Activated effector memory CD4-positive, alpha-beta T cell treated with Interleukin-2 at 50 U/mL for 16 hours (primary cell): ENCODE measurements at regions not wholly inside any gene's neighbourhood (a gene's known extent, or its start where the extent isn't known, plus 50 kb on each side); places are given as distances from the start of the nearest gene placed in this dataset.

Source experiments
- DNase-seq: peaks from one replicate; pipeline ENCODE4 v3.0.0-alpha.2; 2020

DNA sequence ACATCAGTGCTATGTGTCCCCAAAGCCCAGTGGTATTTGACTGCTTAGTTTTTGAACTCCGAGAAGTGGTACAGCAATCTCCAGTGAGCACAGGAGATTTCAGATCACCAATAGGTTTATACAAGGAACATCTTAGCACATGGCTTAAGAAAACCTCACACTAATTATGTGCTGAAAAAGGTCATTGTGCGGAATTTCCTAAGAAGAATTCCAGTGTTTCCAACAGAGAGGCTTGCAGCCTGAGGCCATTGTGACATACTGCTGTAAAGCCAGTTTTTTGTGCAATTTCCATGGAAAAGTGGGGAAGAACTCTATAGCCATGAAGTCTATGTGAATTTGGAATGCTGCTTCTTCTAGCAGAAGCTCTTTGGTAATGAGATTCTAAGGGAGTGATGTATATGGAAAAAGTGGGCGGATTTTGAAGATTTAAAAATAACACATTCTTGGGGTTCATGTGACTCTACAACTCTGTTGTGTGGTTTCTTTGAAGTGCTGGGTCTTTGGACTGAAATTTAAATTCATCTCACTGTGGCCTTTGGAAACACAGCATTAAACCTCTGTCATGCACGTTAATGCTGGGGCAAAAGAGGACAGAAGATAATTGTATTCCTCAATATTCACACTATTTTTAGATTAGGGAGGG is 110.5 kb upstream of the CD180 start:
- no peak for DNase-seq

DNA sequence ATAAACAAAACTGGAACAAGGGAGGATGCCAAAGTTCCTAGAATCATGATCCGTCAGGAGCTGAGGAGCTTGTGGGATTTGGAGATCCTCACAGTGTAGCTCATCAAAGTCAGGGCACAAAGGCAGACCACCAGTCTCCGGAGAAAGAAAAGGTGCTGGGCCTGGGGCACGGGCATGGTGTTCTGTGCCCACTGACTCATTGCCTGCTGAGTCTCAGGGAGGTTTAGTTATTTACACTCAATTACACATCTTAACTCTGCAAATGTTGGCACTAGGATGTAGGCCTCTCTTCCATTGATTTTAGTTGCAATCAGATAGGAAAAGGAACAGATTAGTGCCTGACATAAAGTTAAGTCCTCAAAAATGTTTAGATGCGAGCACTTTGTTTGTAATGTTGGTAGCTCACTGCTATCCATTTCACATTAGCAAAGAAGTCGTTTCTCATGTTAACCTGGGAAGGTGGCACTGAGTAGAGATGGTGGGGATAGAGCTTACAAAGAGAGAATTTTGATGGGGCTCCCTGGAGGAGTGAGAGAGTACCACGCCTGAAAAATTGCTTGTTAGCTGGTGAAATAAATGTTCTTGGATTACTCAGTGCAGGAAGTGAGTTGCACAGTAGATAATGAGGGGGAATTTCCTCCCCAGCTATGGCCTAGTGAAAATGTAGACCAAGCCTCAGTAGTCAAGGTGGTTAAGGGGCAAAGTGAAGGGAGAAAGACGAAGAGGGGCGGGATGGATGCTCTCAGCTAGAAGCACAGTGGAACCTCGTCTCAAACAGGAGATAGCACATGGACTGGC is 109.5 kb upstream of the CD180 start:
- DNase-seq, result no peak

DNA sequence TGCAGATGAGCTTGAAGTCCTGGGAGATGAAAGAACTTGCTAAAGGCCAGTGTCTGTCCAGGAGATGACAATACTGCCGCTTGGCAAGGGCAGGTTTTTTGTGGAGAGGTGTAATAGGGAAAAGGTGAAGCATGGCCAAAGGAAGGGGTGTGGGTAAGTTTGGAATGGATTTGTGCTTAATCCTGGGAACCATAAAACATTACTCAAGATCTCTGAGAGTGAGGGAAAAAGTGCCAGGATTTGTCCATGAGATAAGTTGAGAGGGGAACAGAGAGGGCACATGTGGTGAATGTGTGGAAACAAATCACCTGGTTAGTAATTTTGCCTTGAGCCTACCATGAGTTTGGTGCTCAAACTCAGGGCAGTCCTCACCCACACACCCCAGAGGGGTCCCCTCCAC is 108.8 kb upstream of the CD180 start:
- DNase-seq, result no peak

DNA sequence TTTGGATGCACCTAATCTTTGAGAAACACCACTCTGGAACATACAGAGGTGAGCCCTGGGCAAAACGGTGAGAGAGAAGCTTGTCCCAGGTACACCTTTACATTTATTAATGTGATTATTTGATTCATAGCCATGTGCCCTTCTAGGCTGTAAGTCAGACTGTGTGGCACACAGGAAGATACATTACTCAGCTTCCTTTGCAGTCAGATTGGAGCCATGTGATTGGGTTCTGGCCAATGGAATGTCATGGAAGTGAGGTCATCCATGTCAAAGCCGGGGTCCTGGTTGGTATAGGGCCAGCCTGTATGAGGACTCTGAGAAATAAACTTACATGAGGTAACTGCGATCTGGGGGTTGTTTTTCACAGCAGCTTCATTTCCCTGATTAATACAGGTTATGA is 106.8 kb upstream of the CD180 start:
- no peak for DNase-seq

DNA sequence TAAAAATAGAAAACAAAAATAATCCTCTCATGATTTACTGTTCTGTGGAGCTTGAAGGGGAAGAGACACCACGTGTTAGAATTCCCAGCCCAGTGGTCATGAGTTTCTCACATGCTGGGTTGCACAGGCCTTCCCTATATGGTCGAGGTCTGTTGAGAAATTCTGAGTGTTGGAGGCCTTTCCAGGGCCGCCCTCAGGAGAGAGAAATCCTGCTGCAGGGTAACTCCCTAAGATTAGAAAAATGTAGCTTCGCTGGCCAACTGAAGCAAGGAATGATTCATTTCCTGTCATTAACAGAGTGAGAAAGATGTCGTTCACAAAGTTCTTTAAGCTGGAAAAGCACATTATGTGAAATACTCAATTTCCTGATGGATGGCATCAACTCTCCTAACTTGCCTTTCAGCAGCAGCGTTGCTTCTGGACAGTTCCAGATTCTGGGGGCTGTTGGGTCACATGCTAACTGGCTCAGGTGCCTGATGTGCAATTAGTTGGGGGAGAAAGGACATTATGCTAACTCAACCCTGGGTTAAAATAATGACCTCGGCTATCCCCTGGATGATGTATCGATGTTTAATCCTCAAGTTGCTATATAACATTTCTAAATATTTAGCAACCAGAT is 104.8 kb upstream of the CD180 start:
- no peak for DNase-seq

DNA sequence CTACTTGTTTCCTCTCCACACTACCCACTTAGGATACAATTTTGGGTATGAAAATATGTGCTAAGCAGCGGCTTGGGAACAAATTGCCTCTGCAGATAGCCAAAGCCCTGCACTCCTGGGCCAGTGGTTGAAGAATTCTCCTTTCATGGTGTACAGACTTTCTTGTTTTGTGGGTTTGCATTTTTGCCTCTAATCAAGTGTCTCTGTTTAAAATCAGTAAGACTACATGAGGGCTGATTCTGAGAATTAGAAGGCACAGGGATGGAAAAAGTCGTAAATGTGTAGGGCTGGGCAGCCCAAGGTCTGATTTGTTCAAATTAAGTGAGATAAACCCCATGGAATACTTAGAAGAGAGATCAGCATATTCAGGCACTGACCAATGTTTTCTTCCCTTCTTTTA is 103.7 kb upstream of the CD180 start:
- no peak for DNase-seq

- no peak for DNase-seq
Observed at GRCh38 chr5:67299231-67299735, 102.7 kb upstream of the CD180 start.

DNA sequence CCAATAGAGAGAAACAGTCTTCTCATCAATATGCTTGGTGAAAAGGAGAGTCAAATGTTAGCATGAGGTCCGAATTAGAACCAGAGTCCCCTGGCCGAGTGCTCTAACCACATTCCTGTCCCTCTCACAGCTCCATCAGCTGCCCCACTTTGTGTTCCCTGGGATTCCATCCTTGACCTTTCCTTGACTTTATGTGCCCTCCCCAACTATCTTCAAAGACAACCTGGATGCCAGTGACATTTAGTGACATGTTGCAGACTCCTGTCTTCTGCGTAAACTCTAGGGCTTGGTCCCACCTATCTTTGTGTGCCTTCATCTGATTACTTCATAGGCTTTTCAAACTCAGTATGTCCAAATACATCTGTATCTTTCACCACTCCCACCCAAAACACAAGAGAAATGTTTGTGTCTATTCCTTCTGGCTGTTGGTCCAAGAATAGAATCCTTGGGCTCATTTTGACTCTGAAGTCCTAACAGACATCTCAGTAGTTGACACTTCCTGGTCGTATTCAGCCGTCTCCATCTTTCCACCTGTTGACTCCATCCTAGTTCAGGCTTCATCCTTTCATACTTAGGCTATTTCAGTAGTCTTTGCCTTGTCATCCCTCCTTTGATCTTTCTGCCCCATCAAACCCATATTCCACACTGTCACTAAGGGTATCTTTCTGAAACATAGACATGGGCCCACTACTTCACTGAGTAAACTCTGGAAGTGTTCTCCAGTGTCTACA is 101.4 kb upstream of the CD180 start:
- no peak for DNase-seq

GRCh38 chr5:67297376-67297775 is 100.8 kb upstream of the CD180 start:
- DNase-seq, result no peak

GRCh38 chr5:67294266-67294938 is 97.8 kb upstream of the CD180 start:
- DNase-seq, result no peak

- DNase-seq, result no peak
Observed at GRCh38 chr5:67293226-67293625, 96.6 kb upstream of the CD180 start.

DNA sequence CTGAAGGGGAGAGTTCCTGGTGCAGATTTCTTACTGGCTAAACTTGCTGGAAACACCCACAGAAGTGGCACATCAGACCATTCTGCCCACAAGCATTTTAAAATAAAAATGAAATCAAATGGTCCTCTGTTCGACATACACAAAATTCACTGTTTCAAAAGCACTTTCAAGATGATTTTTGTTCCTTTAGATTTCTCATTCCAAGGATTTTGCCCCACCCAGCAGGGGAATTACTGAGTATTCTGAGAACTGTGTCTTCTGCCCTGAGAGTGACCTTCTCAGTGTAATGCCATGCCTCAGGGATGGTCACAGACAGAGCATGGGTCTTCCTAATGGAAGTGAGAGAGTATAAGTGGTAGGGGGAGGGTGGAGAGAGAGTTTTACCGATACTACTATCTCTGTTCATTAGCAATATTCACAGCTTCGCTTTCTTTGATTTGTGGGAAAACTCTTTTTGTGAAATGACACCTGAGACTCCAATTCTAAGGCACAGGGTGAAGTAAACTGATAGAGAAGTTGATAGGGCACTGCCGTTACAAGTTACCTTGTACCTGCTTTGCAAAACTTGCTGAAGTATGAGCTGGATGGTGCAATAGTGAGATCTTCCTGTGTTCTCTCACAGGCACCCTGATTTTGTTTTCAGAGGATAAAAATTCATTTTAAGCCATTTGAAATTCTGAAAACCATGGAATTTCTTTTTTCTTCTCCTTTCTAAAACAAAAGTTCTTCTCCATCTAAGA is 95.8 kb upstream of the CD180 start:
- DNase-seq, result no peak

- DNase-seq, result no peak
Observed at GRCh38 chr5:67291671-67292070, 95.1 kb upstream of the CD180 start.

DNA sequence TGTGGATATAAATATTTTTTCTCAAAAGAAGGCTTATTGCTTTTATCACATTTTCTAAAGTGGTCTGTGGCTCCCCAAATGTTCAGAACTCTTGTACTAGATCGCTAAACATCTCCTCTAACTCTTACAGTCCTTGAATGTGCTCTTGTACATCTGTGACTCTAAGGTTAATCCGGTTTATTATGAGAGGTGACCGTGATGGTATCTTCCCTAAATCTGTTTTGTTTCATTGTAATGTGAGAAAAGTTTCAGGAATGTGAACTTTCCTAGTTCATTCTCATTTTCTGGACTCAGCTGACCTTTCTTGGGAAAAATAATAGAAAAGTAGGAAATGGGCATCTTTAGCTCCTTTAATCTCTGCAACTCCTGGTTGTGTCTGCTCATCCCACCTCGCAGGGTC is 94.5 kb upstream of the CD180 start:
- no peak for DNase-seq

DNA sequence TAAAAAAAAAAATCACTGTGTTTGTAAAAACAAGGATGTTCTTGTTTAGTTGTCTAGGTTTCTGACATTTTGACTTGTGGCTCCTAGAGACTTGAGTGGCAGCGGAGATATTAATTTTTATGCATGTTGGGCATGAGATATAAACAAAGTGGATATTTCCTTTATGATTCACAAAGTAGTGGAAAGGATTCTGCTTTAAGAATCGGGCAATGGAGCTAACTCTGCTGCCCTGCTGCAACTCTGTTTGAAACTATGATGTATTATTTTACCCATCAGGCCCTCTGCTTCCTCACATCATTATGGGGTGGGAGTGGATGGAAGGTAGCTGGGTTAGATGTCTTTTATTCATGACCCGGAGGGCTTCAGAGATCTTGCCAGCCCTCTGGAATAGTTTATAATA is 94.1 kb upstream of the CD180 start:
- no peak for DNase-seq

DNA sequence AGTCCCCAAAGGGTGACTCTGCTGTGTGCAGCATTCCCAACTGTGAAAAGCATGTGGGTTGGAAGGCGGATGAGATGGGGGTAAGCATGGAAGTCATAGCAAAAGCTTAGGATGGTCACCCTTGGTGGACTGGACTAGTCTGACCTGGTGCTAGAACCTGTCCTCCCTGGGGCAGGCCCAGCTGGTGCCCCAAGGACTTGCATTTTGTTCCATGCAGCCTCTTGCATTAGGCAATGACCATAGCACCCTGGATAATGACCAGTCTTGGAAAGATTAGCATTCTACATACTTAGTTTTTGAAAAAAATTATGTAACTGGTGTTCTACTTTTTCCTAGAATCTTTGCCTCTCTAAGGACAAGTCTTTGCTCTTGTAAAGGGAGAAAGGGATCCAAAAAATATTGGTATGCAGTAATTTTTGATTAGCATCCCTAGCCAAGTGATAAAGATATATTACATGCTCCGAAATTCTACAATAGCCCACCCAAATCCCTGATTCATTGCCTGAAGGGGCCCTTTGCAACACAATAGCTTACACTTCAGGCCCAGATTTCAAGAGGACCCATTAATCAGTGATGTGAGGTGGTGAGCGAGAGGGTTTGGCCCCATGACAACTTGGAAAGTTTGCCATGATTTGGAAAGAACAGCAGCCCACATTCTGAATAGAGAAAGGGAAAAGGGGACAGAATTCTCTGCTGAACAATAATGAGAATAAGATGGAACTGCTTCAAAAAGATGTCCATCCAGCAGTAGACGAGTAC is 93.3 kb upstream of the CD180 start:
- DNase-seq, result no peak

- DNase-seq, result no peak
Observed at GRCh38 chr5:67287510-67288268, 91.1 kb upstream of the CD180 start.

DNA sequence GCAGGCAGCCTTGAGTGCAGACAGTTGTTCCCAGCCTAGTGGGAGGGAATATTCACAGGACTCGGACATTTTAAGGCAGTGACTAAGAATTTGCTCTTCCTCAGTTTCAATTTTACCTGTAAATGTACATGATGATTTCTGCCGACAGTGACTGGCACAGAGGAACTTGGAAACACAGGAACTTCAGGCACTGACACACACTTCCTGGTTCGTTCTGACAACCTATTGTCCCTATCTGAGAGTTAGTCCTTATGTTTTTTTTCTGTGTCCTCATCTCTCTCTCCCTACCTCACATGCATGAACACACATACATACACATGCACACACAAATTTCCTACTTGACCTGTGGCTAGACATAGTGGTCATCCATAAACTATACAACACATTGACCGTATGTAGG is 89.4 kb upstream of the CD180 start:
- no peak for DNase-seq

- DNase-seq, result no peak
Observed at GRCh38 chr5:67283988-67284487, 87.4 kb upstream of the CD180 start.

DNA sequence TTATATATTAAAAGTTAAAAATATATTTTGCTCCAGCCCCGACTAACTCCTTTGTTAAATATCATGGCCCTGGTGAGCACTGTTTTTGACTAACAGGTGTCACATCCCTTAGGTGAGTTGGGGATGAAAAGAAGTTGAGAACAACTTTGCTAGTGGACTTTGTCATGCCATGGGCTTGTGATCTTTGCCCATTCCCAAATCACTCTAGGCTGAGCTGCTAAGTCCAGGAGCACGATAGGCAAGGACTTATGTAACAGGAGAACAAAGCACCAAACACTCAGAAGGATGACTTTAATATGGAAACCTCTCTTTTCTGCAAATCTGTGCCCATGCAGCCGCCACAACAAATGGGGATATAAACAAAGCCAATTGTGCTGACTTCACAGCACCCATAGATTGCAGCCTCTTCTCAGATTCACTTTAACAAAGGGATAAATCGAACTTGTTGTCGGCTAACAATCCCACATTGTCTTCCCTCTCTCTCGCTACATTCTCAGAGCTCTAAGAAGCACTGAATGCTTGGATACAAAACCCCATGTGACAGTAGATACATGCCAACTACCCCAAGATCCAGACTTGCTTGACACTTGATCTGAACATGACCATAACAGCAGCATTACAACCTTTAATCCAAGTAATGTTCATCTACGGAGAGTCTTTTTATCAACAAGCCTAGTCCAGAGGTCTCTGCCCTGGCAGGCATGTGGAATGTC is 86.8 kb upstream of the CD180 start:
- no peak for DNase-seq
